ENCODE measurements at regions not wholly inside any gene's neighbourhood (a gene's known extent, or its start where the extent isn't known, plus 50 kb on each side); places are given as distances from the start of the nearest gene placed in this dataset.

DNA sequence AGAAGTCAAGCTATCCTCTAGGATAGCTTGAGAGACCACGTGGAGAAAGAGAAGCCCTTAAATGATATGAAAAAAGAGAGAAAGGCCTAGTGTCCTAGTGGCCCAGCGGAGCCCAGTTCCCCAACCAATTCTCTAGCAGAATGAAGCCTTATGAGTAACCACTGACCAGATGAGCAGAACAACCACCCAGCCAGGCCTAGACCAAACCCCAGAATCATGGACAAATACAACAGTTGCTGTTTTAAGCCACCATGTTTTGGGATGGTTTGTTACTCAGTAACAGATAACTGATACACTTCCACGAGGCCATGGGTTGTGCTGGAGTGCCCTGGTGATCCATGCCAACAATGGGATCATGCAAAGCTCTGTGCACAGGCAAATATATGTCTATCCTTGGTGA is 377.1 kb downstream of the SOX9 start:
- no peak for DNase-seq (ENCODE audit: low read depth, low spot score)
- CTCF ChIA-PET = no interaction called here
- H3K4me3 ChIP-seq (ENCODE audit: low read depth, low read length) = no peak overlapping the region
- POLR2A ChIA-PET = no interaction called here
- TF ChIP-seq CTCF (IDR thresholded peaks at IDR 0.05; ENCODE audit: insufficient read depth, low read length, missing control alignments) = no peak

GRCh38 chr17:72498364-72499210 is 377.8 kb downstream of the SOX9 start:
- no peak overlapping the region for H3K4me3 ChIP-seq (ENCODE audit: low read depth, low read length)
- ChIA-PET CTCF (no interaction called here), POLR2A (no interaction called here)
- no peak for TF ChIP-seq CTCF (IDR thresholded peaks at IDR 0.05; ENCODE audit: insufficient read depth, low read length, missing control alignments)
- DNase-seq (ENCODE audit: low read depth, low spot score) = no peak

DNA sequence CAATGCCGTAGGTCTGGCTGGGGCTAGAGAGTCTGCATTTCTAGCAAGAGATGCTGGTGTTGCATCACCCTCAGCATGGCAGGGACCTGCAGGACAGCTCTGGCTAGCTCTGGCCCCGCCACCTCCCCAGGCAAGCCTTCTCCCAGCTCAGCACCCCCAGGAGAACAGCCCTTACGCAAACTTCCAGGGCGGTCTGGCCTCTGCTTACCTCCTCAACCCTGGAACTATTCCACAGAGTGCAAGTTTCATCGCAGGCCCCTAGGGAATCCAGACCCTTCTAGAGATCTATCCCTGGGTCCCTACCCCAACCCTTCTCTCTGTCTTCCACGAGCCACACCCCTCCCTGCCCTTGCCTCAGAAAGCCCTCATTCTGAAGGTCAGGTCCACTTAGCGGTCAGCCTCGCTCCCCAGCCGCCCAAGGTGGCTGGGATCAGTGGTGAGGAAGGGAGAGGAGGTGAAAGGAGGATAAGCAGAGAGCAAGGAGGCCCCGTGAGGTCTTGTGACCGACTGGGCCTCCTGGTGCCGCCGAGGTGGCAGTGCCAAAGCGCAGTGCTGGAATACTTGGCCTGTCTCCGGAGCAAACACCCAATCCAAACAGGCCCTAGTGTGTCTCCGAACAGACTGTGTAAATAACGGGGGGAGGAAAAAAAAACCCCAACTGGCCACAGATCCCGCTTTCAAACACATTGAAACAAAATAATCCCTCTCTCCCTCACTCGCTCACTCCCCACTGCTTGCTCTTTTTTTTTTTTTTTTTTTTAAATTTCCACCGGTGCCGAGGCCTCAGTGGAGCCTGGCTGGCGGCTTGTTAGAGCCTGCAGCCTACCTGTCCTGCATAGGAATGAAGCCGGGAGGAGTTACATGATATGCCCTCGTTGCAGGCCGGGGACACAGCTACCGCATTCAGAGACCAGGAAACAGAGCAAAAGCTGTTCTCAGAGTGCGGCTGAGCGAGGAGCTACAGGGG is 380.9 kb downstream of the SOX9 start:
- ChIA-PET CTCF (interaction anchor here (1.2 to 1.7 kb wide), 3 partner anchors 55 to 58 kb away, joined by 3 to 4 read pairs (median 3); no protein-coding TSS in a partner anchor), POLR2A (no interaction called here)
- DNase-seq (ENCODE audit: low read depth, low spot score) = no peak
- no peak for TF ChIP-seq CTCF (IDR thresholded peaks at IDR 0.05; ENCODE audit: insufficient read depth, low read length, missing control alignments)
- no peak overlapping the region for H3K4me3 ChIP-seq (ENCODE audit: low read depth, low read length)

DNA sequence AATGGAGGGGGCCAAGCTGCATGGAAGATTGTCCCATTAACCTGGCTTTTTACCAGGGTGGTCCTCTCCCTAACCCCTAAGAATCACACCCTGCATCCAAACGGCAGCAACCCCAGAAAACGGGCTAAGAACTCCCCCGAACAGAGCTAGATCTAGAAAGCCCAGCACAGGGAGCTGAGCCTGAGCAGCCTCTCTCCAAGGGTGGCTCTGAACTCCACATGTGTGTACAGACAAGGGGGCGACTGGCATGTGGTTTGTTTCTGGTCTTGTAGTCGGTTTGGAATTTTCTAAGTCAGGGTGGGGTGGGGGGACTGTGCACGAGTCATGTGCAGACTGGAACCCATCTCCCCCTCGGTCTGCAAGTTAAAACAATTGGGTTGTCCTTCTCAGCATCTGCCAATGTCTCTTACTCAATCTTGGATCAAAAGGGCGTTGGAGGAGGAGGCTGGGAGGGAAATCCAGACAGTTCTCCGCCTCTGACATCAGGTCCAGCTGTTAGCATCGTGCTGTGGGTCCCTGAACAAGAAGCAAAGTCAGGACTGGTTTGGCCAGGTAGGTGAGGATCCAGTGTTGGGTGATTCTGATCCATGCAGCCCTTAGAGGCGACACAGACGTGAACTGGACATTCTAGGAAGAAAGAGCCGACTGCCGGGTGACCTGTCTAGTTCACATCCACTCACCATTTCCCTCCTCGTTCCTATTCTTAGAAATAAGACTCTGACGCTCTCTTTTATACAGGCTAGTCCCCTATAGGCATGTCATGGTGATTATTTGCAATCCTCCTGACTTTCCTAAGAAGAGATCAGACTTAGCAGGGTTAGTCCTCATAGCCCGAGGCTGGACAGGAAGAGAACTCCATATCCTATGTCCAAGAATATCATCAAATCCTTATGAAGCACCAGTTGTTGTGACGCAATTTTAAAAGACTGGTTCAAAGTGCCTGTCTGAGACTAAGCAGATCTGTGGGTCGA is 381.8 kb downstream of the SOX9 start:
- no peak for TF ChIP-seq CTCF (IDR thresholded peaks at IDR 0.05; ENCODE audit: insufficient read depth, low read length, missing control alignments)
- CTCF ChIA-PET = interaction anchor here (0.6 to 1.7 kb wide), 2 partner anchors 54 to 374 kb away, joined by 3 to 4 read pairs; no protein-coding TSS in a partner anchor
- POLR2A ChIA-PET = no interaction called here
- no peak for DNase-seq (ENCODE audit: low read depth, low spot score)
- H3K4me3 ChIP-seq (ENCODE audit: low read depth, low read length) = no peak overlapping the region

GRCh38 chr17:72503556-72503955 is 382.7 kb downstream of the SOX9 start:
- no peak overlapping the region for H3K4me3 ChIP-seq (ENCODE audit: low read depth, low read length)
- CTCF ChIA-PET = interaction anchor here (0.6 to 1.7 kb wide), 2 partner anchors 53 to 375 kb away, joined by 3 to 4 read pairs; no protein-coding TSS in a partner anchor
- no peak for DNase-seq (ENCODE audit: low read depth, low spot score)
- TF ChIP-seq CTCF (IDR thresholded peaks at IDR 0.05; ENCODE audit: insufficient read depth, low read length, missing control alignments) = no peak
- POLR2A ChIA-PET = no interaction called here
